ENCODE measurements at regions not wholly inside any gene's neighbourhood (a gene's known extent, or its start where the extent isn't known, plus 50 kb on each side); places are given as distances from the start of the nearest gene placed in this dataset.

- no peak overlapping the region for H3K27ac ChIP-seq (ENCODE audit: low read length in 2 of 2)
- peaks cover 22% of the 10 kb centered on the region for H3K27me3 Mint-ChIP-seq
- H3K4me3 Mint-ChIP-seq = no peak overlapping the region
- H3K9me3 Mint-ChIP-seq (ENCODE audit: insufficient read depth) = no peaks in the 10 kb centered on the region
- H3K27me3 ChIP-seq (replicated peaks in 1 of 4; ENCODE audit: control extremely low read depth in 1 of 4, control insufficient read depth in 3 of 4, insufficient read depth in 4 of 4, low read length in 3 of 4) = peaks cover 0 to 6% (median 0%) of the 10 kb centered on the region in 4 experiments
- H3K36me3 ChIP-seq (replicated peaks in 1 of 2; ENCODE audit: control extremely low read depth in 1 of 2, control insufficient read depth in 1 of 2, extremely low read depth in 1 of 2, insufficient read depth in 2 of 2, low read length in 1 of 2) = no peaks in the 10 kb centered on the region
- H3K27ac Mint-ChIP-seq = no peak overlapping the region
- ChIA-PET CTCF (no interaction called here), POLR2A (no interaction called here)
- no peak overlapping the region for H2AFZ ChIP-seq (ENCODE audit: insufficient read depth, low read depth, low read length, poor library complexity, severe bottlenecking)
- no peak for ATAC-seq (ENCODE audit: low read depth)
- H3K4me1 Mint-ChIP-seq = no peaks in the 10 kb centered on the region
- no peaks in the 10 kb centered on the region for H3K79me2 ChIP-seq (ENCODE audit: control insufficient read depth, insufficient read depth, low read length)
- no peaks in the 10 kb centered on the region for H4K20me1 ChIP-seq (ENCODE audit: control insufficient read depth, insufficient read depth, low read length, poor library complexity, severe bottlenecking)
- WGBS (ENCODE audit: insufficient coverage) = 94% methylated on average over 2 of the region's 7 CpGs
- no peak overlapping the region for H3K4me3 ChIP-seq (ENCODE audit: control extremely low read depth in 1 of 5, extremely low read depth in 1 of 5, insufficient read depth in 1 of 5, low read depth in 2 of 5, low read length in 4 of 5)
- no peak for DNase-seq
- intact Hi-C loops (cut with micrococcal nuclease) = no loop called here
- H3K4me2 ChIP-seq (replicated peaks; ENCODE audit: low read depth, low read length, poor library complexity, severe bottlenecking) = no peak overlapping the region
- no peaks in the 10 kb centered on the region for H3K9me3 ChIP-seq (ENCODE audit: control extremely low read depth in 1 of 3, control insufficient read depth in 2 of 3, insufficient read depth in 1 of 3, low read length in 2 of 3)
- H3K9ac ChIP-seq (ENCODE audit: low read length) = no peak overlapping the region
- TF ChIP-seq EZH2 (IDR thresholded peaks at IDR 0.05; ENCODE audit: borderline replicate concordance, insufficient read depth, low read depth, low read length, poor library complexity, severe bottlenecking) = no peak
- TF ChIP-seq CTCF (IDR thresholded peaks at IDR 0.05) = no peak
- no peaks in the 10 kb centered on the region for H3K4me1 ChIP-seq (ENCODE audit: control insufficient read depth in 2 of 2, insufficient read depth in 2 of 2, low read length in 2 of 2)
Observed at GRCh38 chr3:66738625-66739365, 238.0 kb upstream of the LRIG1 start.

GRCh38 chr3:66740260-66740659 lies 239.4 kb upstream of the LRIG1 start:
- Histone ChIP-seq H3K4me2 (replicated peaks; ENCODE audit: low read depth, low read length, poor library complexity, severe bottlenecking) (no peak overlapping the region), H3K4me1 (ENCODE audit: control insufficient read depth in 2 of 2, insufficient read depth in 2 of 2, low read length in 2 of 2) (no peaks in the 10 kb centered on the region), H3K27me3 (replicated peaks in 1 of 4; ENCODE audit: control extremely low read depth in 1 of 4, control insufficient read depth in 3 of 4, insufficient read depth in 4 of 4, low read length in 3 of 4) (peaks cover 0 to 6% (median 0%) of the 10 kb centered on the region in 4 experiments), H3K4me3 (ENCODE audit: control extremely low read depth in 1 of 5, extremely low read depth in 1 of 5, insufficient read depth in 1 of 5, low read depth in 2 of 5, low read length in 4 of 5) (no peak overlapping the region), H3K27ac (ENCODE audit: low read length in 2 of 2) (no peak overlapping the region), H3K36me3 (replicated peaks in 1 of 2; ENCODE audit: control extremely low read depth in 1 of 2, control insufficient read depth in 1 of 2, extremely low read depth in 1 of 2, insufficient read depth in 2 of 2, low read length in 1 of 2) (no peaks in the 10 kb centered on the region), H3K79me2 (ENCODE audit: control insufficient read depth, insufficient read depth, low read length) (no peaks in the 10 kb centered on the region), H4K20me1 (ENCODE audit: control insufficient read depth, insufficient read depth, low read length, poor library complexity, severe bottlenecking) (no peaks in the 10 kb centered on the region), H2AFZ (ENCODE audit: insufficient read depth, low read depth, low read length, poor library complexity, severe bottlenecking) (no peak overlapping the region), H3K9ac (ENCODE audit: low read length) (no peak overlapping the region), H3K9me3 (ENCODE audit: control extremely low read depth in 1 of 3, control insufficient read depth in 2 of 3, insufficient read depth in 1 of 3, low read length in 2 of 3) (no peaks in the 10 kb centered on the region)
- H3K27ac Mint-ChIP-seq = no peak overlapping the region
- no peaks in the 10 kb centered on the region for H3K4me1 Mint-ChIP-seq
- ATAC-seq (ENCODE audit: low read depth) (no peak), DNase-seq (no peak)
- peaks cover 24% of the 10 kb centered on the region for H3K27me3 Mint-ChIP-seq
- no peak overlapping the region for H3K4me3 Mint-ChIP-seq
- intact Hi-C loops (cut with micrococcal nuclease) = no loop called here
- 94% methylated on average over 3 of the region's 4 CpGs for WGBS (ENCODE audit: insufficient coverage)
- no peaks in the 10 kb centered on the region for H3K9me3 Mint-ChIP-seq (ENCODE audit: insufficient read depth)
- ChIA-PET POLR2A (no interaction called here), CTCF (interaction anchor here (1.6 kb wide), 1 partner anchor 82 kb away, joined by 5 read pairs; no protein-coding TSS in a partner anchor)
- TF ChIP-seq CTCF (IDR thresholded peaks at IDR 0.05) (no peak), EZH2 (IDR thresholded peaks at IDR 0.05; ENCODE audit: borderline replicate concordance, insufficient read depth, low read depth, low read length, poor library complexity, severe bottlenecking) (no peak)

All from B cell (primary cell).